ENCODE measurements at regions not wholly inside any gene's neighbourhood (a gene's known extent, or its start where the extent isn't known, plus 50 kb on each side); places are given as distances from the start of the nearest gene placed in this dataset.

GRCh38 chrX:25067271-25068172 lies 51.8 kb upstream of the ARX start:
- TF ChIP-seq, protein P1, sequence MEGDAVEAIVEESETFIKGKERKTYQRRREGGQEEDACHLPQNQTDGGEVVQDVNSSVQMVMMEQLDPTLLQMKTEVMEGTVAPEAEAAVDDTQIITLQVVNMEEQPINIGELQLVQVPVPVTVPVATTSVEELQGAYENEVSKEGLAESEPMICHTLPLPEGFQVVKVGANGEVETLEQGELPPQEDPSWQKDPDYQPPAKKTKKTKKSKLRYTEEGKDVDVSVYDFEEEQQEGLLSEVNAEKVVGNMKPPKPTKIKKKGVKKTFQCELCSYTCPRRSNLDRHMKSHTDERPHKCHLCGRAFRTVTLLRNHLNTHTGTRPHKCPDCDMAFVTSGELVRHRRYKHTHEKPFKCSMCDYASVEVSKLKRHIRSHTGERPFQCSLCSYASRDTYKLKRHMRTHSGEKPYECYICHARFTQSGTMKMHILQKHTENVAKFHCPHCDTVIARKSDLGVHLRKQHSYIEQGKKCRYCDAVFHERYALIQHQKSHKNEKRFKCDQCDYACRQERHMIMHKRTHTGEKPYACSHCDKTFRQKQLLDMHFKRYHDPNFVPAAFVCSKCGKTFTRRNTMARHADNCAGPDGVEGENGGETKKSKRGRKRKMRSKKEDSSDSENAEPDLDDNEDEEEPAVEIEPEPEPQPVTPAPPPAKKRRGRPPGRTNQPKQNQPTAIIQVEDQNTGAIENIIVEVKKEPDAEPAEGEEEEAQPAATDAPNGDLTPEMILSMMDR (conservative IDR thresholded peaks at IDR 0.05): no peak
- TF ChIP-seq ZFX (IDR thresholded peaks at IDR 0.05): no peak
